Hematopoietic multipotent progenitor cell (in vitro differentiated cells): ENCODE measurements at regions not wholly inside any gene's neighbourhood (a gene's known extent, or its start where the extent isn't known, plus 50 kb on each side); places are given as distances from the start of the nearest gene placed in this dataset.

Experiments
- DNase-seq, 3 donors: peaks; one replicate each; pipeline ENCODE4 v3.0.0-alpha.2; 2011 to 2015; ENCODE audit warnings: low read depth in 2 of 3, low spot score in 2 of 3

DNA sequence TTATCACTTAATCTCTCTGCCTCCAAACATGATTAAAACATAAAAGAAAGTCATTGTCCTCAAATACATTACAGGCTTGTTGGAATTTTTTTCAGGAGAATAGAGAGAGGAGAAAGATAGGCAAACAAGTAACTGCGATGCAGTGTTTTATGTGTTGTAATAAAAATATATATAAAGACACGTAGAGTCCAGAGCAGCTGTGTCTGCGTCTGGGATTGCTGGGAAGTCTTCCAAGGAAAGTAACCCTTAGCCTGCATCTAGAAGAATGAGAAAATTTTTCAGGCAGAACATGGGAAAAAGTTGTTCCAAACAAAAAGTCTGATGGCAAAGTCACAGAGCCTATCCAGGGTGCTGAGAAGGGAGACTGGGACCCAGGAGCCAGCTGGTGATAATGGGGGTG is 91.8 kb upstream of the ST6GAL2 start:
- no peak for DNase-seq

- DNase-seq = no peak
Observed at GRCh38 chr2:106978647-106979046, 92.7 kb upstream of the ST6GAL2 start.

DNA sequence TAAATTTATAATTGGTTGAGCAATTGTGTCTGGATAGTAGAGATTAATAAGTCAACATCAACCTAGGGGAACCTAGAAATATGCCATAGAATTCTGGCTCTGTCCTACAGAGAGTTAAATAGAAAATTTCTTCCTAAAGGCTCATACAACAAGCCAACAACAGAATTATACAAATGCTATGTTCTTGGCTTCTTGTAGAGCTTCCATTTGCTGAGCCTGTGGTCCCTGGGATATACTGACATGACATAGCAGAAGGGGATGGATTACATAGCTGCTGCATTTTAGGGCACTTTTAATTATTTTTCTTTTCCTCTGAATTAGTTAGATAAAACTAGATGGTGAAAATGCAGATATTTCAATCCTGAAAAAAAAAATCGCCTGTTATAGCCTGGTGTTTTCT is 95.5 kb upstream of the ST6GAL2 start:
- DNase-seq = no peak

GRCh38 chr2:106982350-106982749 is 96.4 kb upstream of the ST6GAL2 start:
- DNase-seq = no peak

- DNase-seq = no peak
Observed at GRCh38 chr2:106983305-106983704, 97.3 kb upstream of the ST6GAL2 start.

DNA sequence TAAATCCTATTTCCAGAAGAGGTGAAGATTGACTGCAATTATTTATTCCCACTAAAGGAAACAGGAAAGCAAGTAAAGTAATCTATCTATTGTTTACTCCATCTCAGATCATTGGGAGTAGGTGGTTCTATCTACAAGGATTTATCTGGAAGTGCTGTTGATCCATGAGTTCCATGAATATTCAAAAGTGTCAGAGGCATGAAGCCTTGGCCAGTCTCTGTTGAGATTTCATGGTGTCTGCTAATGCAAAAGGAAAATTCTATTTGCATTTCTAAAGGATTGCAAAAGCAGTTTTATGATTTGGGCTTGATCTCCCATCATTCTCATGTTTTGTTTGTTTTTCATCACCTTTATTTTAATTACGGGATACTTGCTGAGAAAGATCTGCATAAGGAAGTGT is 102.4 kb upstream of the ST6GAL2 start:
- no peak for DNase-seq

DNA sequence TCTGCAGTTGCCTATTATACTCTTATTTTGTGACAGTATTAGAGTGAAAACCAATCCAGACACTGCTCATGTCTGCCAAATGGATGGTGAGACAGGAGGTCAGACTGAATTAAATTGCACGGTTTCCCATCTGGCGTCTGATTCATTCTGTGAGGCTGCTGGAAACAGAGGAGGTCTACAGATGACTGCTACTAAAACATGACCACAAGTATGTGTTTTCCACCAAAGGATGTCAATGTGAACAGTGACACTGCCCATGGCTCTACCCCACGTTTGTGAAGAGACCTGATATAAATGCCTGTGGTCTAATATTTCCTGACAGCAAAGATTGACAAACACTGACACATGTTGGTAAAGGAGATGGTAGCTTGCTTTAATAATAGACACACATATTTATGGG is 104.3 kb upstream of the ST6GAL2 start:
- no peak for DNase-seq

DNA sequence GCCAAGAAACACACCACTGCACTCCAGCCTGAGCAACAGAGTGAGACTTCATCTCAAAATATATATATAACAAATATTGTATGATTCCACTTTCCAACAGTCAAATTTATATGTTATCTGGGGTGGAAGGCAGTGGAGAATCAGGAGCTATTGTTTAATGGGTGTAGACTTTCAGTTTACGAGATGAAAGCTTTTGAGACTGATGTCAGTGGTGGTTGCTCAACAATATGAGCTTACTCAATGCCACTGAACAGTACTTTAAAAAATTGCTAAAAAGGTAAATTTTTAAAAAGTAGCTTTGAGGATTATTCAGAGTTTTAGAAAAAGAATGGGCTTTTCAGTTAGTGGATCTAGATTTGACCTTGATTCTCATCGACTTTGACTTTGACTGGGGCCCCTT is 105.9 kb upstream of the ST6GAL2 start:
- DNase-seq = no peak

DNA sequence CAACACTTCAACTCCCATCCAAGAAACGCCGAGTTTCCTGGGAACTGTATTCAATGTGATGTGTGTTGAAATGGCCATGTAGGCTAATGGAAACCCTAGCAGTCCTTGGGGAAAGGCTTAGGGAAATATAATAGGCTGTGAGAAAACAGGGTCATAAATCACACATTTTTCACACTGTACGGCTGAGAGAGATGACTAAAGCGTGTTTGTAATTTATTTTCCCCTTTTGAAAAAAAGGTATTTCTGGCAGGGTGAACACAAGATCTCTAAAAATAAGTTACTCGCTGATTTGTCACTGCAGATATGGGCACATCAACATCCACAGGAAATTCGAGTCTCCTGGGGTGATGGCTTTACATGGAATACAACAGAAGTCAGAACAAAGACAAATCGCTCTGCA is 109.6 kb upstream of the ST6GAL2 start:
- DNase-seq = no peak

GRCh38 chr2:106996171-106996769 is 110.3 kb upstream of the ST6GAL2 start:
- no peak for DNase-seq

DNA sequence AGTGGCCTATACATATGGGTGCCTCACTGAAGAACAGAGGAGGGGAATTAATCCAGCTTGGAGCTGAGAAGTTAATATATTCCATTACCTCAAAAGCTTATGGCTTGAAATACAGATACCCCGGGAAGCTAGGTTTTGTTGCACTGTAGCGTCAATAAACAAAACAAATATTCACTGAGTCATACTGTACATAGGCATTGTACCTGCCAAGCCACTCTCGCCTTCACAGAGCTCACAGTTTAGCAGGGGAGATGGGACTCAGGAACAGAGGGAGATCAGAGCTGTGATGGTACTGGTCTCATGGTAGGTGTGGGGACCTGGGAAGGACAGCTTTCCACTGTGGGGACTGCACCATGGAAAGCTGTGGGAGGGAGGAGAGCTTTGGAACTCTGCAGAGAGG is 111.2 kb upstream of the ST6GAL2 start:
- no peak for DNase-seq

GRCh38 chr2:107001062-107001461 is 115.1 kb upstream of the ST6GAL2 start:
- DNase-seq = no peak

- DNase-seq = no peak
Observed at GRCh38 chr2:107001551-107001950, 115.6 kb upstream of the ST6GAL2 start.

DNA sequence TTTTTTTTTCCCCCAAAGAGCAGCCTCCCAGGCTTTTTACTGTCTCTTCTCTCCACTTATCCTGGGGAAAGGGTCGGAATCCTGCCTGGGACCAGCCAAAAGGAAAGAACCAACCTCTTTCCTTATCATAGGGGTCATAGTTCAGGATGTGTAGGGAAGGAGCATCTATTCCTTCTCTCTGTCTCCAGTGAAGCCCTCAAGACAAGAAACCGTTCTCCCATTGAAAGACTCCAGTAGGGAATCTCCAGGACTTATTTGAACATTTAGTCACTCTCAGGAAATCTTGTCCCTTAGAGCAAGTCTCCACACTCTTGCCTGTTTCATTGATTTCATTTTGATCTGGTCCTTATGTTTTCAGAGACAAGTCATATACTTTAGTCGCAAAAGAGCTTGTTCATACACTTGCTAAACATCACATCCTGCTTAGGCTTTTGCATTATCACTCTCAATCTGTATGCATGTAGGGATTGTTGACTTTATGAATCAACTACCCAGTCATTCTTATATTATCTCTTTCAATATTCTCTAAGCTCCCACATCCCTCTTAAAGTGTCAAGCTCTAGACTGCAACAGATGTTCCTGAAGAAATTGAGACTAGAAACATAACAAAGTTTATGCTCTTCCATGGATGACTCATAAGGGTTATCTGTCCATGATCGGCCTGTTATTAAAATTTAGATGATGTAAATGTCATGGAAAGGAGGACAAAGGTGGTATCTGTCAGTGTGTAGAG is 116.2 kb upstream of the ST6GAL2 start:
- DNase-seq = no peak

GRCh38 chr2:107002735-107003134 is 116.8 kb upstream of the ST6GAL2 start:
- DNase-seq = no peak

GRCh38 chr2:107005853-107006252 is 119.9 kb upstream of the ST6GAL2 start:
- no peak for DNase-seq

GRCh38 chr2:107006836-107007235 is 120.9 kb upstream of the ST6GAL2 start:
- DNase-seq = no peak

GRCh38 chr2:107007927-107008326 is 122.0 kb upstream of the ST6GAL2 start:
- no peak for DNase-seq

GRCh38 chr2:107008843-107009242 is 122.9 kb upstream of the ST6GAL2 start:
- DNase-seq = no peak

GRCh38 chr2:107009275-107009674 is 123.3 kb upstream of the ST6GAL2 start:
- no peak for DNase-seq

- no peak for DNase-seq
Observed at GRCh38 chr2:107012714-107013306, 126.8 kb upstream of the ST6GAL2 start.

DNA sequence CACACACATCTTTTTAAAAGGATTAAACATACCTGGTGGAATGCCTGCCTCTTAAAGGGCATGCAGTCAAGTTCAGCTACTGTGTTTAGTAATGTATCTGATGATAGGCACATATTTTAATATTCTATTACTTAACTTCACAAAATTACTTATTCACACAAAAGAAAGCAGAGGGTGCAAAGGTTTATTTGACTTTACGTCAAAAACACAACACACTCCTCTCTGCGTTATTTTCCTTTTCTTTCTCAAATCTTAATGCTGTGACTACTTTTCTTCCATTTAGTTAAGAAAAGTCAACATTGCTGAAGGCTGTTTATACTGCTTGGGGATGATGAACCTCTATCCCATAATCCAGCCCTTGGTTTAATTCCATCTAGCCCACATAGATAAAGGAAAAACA is 127.9 kb upstream of the ST6GAL2 start:
- DNase-seq = no peak
